AG08396 (cell line): ENCODE measurements at regions not wholly inside any gene's neighbourhood (a gene's known extent, or its start where the extent isn't known, plus 50 kb on each side); places are given as distances from the start of the nearest gene placed in this dataset.
A peak's percentile ranks its signal among the peaks of the same experiment; 100 is the strongest.
"Not testable (repeated sequence)": the region's sequence is repeated elsewhere in the genome, so short reads cannot be mapped to it uniquely, and the experiment has no call there.

Experiments
- DNase-seq: peaks from one replicate; pipeline ENCODE4 v3.0.0; 2012; ENCODE audit warnings: low spot score, mixed read lengths

DNA sequence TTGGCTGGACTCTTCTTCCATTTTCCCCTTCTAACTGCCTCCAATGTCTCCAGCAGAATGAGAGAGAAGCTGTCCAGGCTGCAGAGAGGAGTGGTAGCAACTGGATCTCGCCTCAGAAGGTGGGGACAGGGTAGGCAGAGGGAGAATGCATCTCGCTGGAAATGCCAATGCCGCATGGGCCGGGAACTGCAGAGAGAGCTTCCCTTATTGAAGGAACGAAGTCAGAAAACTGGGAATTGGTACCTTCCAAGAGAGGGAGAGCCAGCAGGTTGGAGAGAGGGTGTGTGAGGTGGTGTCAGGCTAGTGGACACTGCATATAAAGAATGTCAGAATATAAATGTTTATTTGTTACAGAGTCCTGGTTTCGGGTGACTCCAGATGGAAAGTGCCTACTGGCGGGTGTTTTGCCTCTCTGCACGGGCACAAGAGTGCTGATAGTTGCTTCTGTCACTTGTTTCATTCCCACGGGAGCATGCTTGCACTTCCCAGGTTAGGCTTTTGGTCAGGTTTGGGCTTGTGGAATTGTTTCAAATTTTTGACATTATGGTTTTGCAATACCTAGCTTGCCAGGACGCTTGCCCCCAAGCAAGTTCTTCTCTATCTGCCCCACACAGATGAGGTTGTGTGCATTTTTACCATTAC lies 156.8 kb upstream of the STS start:
- DNase-seq = no peak

DNA sequence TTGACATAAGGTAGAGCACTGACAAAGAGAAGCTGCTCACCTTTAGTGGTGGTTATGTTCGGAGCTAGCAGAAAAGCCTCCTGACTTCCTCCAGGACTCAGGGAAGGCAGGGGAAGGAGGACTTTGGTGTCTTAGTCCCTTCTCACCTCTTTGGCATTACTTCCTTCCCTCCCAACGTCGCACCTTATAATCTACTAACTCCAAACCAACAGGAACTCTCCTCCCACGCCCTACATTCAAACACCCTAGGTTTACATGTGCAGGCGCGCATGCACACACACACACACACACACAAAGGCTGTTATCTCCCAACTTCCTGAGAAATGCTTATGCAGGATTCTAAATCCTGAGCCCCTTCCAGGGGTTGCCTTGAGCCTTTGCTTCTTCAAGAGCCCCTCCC lies 157.7 kb upstream of the STS start:
- DNase-seq = no peak

DNA sequence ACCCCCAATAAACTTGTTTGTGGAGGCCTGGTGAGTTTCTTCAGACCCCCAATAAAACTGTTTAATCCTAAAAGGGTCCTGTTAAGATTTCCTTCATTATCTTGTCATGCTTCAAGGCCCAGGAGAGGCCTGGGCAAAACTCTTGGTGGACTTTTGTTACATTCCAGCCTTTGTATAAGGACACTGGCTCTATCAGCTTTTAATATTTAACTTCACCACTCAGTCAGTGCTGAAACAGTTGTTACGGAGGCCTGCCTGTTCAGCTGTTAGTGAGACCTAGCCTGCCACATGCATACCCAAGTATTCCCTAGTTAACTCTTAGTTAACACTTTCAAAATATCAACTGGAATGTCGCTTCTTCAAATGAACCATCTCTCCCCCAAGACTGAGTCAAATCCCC lies 158.8 kb upstream of the STS start:
- not testable (repeated sequence) for DNase-seq

DNA sequence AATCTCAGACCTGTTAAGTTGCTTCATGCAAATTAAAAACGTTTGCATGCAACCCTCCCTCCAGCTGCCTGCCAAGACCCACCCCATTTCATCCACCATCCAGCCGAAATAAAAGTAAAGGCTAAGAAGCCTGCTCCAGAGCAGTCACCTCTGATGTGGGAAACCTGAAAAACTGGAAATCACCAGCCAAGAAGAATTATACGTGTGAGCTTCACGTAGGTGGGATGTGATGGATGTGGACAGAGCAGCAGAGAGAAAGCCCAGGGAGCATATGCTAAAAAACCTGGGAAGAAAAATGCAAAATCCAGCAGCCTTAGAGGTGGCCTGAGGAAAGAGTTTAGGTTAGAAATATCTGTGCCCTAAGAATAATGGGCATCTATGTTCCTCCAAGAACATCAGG lies 160.6 kb upstream of the STS start:
- DNase-seq = no peak

DNA sequence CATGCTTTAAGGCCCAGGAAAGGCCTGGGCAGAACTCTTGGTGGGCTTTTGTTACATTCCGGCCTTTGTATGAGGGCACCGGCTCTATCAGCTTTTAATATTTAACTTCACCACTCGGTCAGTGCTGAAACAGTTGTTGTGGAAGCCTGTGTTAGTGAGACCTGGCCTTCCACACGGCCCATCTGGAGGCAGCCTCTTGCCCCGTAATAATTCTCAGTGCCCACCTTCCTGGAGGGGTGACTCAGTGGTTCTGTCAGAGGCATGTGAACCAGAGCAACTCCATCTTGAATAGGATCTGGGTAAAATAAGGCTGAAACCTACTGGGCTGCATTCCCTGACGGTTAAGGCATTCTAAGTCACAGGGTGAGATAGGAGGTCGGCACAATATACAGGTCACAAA lies 162.0 kb upstream of the STS start:
- DNase-seq = no peak

DNA sequence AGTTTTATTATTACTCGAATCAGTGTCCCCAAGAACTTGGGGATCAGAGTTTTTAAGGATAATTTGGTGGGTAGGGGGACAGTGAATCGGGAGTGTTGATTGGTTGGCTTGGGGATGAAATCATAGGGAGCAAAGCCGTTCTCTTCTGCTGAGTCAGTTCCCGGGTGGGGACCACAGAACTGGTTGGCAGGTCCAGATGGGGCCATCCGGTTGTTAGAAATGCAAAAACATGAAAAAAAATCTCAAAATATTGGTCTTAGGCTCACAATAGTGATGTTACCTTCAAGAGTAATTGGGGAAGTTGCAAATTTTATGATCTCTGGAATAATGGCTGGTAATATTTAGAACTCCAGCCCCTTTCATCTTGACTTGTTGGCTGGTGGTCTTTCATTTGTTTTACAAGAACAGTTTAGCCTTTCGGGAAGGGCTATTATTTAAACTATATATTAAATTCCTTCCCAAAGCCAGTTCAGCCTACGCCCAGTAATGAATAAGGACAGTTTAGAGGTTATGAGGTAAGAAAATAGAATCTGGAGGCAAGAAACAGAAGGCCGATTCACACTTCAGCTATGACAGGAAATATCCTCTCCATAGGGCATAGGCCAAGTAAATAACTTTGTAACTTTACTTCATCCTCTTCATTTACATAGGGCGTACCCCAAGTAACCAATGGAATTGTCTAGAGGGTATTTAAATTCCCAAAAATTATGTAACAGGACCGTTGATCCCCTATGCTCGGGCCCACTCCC lies 164.1 kb upstream of the STS start:
- DNase-seq = no peak

DNA sequence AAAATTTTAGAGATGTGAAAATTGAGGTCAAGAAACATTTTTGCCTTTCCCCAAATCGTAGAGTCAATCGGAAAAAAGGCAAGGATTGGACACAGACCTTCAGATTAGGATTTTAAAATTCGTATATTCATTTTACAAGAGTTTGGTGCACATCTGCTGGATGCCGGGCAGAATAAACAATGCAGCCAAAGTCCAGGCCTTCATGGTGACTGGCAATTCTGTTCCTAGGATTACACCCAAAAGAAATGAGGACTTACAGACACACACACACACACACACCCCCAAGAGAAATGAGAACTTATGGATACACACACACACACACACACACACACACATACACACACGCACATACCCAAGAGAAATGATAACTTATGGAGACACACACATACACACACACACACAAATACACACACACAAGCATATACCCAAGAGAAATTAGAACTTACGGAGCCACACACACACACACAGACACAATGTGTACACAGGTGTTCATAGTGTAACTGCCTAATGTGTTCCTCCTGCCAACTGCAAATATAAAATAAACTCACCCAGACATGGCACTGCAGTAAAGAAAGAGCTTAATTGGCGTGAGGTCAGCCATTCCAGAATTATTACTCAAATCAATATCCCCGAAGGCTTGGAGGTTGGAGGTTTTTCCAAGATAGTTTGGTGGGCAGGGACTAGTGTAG lies 165.7 kb upstream of the STS start:
- no peak for DNase-seq

DNA sequence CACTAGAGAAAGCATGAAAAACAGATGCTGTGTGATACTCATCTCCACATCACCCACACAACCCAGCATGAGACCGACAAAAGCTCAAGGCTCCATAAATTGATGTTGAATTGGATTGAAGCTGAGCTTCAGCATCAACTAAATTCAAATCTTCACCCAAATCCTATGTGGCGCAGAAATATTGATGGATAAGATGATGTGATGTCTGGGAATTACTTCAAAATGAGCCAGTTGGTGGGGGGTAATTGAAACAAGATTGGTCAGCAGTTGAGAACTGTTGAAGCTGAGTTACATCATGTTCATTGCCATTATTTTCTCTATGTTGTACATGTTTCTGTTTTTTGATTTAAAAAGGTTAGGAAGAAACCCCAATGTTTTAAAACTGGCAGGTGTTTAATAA lies 166.5 kb upstream of the STS start:
- DNase-seq = no peak

DNA sequence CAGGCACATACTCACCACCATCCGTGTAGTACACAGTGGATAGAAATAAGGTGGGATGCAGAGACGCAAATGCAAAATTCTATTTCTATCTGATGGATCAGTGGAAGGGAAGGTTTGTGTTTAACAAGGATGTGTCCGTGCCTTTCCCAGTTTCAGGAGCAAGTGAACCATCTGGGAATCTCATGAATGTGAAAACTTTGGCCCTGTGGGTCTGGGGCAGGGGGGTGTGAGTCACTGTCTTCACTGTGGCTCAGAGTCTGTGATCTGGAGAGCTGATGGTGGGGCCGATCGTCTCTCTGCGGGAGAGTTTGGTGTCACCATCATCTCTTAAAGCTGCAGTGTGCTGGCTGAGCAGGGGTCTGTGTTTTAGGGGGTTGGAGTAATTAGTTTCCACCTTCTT lies 179.3 kb upstream of the STS start:
- peak; percentile 11 for DNase-seq

DNA sequence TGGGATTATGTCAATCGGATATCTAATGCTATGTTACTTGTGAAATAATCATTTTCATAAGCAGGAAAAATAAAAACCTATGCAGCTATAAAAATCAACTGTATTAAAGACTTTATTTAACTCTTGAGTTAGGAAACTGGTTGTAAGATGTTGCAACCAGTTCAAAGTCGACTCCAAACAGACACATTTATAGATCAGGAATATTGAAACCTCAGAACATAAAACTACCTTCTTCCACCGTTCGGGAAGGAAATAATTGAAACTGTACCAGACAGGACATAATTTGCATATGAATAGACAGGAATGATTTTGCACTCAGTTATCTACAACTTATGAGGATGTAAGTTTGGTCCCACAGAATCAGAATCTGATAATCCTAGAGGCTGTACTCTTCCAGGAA lies 181.8 kb upstream of the STS start:
- no peak for DNase-seq

DNA sequence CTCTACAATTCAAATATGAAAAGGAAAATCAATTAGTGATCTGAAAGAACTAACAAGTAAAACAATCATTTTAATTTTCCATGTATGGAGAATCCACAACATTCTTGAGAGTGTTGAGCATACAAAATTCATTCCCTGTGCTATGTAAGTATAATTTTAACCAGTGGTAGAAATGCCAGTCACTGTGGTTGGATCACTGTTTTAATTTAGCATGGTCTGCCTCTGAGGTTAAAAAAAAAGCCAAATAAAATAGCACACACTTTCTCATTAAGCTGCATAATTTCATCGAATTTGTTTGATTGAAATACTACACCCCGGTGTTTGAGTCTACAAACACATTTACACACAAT lies 185.5 kb upstream of the STS start:
- DNase-seq = no peak

DNA sequence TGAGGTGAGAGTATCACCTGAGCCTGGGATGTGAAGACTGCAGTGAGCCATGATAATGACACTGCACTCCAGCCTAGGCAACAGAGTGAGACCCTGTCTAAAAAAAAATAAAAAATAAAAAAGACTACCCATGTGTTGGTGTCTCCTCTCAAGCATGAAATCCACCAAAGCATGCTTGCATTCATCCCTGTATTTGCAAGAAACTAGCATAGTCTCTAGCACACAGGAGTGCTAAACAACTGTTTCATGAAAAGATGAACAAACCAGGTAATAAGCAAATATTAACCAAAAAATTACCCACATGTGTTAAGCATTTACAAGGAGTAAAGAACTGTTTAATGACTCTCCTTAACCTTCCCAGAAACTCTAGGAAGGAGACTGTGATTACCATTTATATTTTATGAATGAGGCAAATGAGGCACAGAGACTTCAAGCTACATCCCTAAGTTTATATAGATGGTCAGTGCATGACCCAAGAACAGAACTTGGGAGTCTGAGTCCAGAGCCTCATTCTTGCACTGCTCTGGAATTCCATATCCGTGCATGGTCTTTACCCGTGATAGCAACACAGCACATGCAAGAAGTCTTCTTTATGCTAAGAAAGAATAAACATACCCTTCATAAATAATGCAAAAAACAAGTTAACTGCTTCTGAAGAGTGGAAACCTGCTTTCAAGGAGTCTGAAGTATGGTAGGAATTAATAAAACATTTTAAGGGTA lies 186.1 kb upstream of the STS start:
- no peak for DNase-seq

DNA sequence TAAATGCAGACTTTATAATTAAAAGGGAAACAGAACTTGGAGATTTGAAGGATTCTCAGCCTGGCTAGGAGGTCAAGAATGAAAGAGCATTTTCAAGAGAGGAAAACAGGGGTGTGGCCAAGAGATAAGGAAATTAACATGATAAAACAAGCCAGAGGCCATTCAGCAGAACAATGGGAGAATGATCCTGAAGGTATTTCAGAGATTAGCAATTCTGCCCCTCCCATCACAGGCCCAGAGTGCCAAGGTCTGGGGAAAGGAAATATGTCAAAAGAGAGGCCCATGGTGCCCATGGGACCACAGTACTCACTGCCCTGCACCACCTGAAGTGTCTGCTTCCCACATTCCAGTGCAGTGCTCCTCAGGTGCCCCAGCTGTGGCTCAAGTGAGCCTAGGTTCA lies 188.5 kb upstream of the STS start:
- no peak for DNase-seq

DNA sequence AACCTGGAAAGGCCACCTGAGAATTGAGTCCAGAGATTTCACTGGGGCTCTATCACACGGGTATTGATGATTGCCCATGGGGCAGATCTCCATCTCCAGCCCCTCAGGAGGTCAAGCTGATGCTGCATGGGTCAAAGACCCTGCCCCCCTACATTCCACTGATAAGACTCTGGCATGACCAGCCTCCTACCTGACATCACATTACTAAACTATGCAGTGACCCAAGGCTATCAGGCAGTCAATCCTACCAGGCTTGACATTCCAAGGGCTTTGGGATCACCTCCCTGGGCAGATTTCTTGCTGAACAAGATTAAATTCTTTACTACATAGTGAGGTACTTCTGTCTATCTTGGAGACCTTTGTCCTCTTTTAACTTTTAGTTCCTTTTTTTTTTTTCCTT lies 192.7 kb upstream of the STS start:
- no peak for DNase-seq

DNA sequence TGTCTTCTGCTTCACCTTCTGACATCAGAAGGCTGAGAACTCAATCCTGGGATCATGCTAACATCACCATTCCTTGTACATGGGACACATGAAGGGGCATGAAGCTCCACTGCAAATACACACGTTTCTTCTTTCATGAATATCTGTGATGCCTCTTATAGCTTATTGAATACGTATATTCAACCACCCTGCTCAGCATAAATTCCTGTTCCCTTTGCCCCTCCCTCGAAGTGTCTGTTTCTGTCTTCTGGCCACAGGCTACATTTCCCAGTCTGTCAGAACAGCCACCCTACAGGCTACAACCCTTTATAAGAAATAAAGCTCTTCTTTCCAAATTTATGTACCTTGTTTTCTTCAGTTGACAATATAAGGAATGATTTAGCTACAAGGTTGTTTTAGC lies 201.3 kb upstream of the STS start:
- no peak for DNase-seq

DNA sequence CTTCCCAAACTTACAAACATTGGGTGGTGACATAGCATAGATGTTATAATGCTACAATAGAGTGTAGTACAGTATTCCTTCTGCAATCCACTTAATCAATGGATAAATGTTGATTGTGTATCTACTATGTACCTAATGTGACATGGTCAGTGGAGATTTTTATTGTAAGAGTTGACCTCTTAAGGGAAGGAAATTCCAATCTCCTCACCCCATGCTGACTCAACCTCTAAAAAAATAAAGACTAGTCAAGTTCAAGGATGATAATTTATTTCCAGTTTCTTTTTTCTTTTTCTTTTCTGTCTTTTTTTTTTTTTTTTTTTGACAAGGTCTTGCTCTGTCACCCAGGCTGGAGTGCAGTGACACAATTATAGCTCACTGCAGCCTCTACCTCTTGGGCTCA lies 206.5 kb upstream of the STS start:
- peak; percentile 46 for DNase-seq

DNA sequence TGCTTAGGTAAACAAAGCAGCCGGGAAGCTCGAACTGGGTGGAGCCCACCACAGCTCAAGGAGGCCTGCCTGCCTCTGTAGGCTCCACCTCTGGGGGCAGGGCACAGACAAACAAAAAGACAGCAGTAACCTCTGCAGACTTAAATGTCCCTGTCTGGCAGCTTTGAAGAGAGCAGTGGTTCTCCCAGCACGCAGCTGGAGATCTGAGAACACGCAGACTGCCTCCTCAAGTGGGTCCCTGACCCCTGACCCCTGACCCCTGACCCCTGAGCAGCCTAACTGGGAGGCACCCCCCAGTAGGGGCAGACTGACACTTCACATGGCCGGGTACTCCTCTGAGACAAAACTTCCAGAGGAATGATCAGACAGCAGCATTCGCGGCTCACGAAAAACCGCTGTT lies 214.6 kb upstream of the STS start:
- DNase-seq = not testable (repeated sequence)

DNA sequence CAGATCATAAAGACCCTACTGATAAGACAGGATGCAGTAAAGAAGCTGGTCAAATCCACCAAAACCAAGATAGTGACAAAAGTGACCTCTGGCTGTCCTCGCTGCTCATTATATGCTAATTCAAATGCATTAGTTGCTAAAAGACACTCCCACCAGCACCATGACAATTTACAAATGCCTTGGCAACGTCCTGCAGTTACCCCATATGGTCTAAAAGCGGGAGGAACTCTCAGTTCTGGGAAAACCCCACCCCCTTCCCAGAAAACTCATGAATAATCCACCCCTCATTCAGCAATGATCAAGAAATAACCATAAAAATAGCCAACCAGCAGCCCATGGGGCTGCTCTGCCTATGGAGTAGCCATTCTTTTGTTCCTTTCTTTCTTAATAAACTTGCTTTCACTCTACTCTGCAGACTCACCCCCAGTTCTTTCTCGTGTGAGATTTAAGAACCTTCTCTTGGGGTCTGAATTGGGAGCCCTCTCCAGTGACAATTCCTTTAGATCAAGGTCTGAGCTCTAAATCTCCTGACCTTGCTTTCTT lies 217.1 kb upstream of the STS start:
- no peak for DNase-seq

DNA sequence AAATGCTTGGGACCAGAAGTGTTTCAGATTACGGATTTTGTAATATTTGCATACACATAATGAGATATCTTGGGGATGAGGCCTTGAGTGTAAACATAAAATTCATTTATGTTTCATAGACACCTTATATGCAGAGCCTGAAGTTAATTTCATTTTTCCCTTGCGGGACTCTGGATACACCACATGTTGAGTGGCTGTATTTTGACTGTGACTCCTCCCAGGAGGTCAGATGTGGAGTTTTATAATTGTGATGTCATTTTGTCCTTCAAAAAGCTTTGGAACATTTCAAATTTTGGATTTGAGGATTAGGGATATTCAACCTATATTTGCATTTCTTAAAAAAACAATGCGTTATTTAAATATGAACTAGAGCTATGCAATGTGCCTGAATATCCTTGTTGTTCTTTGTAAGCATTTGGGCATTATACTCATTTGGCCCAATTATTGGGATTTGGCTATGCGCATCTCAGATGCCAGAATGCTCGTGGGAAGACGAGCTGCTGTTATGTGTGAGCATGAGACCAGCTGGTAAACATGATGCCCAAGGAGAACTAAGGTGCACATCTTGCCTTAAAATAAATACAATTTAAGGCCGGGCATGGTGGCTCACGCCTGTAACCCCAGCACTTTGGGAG lies 223.0 kb upstream of the STS start:
- DNase-seq = no peak

DNA sequence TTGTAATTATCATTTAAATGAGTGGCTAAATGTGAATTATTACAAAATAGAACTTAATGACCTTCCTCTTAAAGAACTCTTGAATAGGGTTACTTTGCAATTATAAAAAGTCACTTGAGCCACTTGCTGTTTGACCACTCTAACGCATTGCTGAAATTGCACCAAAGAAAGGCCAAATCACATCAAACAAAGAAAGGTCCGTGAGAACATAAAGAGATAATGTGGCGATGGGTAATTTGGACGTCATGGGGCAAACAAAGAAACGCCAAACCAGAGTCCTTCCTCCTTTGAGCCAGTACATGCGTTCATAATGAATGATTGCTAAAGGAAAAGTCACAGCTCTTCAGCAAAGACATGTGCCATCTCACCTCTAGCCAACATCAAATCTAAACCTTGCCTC lies 229.8 kb upstream of the STS start:
- no peak for DNase-seq

DNA sequence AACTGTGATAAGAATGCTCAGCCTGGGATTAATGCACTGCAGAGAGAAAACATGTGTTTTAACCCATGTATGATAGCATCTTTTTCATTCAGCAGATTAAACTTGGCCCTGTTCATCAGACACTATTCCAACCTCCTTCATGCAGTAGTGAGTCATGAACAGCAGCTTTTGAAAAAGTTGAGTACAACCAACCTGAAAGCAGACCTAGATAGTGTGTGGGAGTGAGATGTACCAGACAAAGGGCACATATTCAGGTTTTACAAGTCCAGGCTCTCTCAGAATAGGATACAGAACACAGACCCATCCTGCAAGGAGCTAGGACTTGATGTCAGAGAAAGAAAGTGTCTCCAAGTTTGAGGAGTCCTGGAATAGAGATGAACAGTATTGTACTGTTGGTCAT lies 237.3 kb upstream of the STS start:
- no peak for DNase-seq

DNA sequence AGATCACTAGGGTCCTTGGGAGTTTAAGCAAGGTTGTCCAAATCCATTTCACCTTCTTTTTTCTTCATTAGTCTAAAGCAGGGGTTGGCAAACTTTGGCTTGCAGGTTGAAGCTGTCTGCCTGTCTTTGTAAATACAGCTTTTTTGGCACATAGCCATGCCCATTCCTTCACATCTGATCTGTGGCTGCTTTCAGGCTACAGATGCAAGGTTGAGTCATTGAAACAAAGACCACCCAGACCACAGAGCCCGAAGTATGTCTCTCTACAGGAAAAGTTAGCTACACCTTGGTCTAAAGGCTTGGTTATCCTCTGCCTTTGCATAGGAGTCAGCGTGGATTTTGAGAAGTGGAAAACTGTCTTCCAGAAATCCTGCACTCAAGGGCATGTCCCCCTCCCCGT lies 238.1 kb upstream of the STS start:
- DNase-seq = no peak
